COLO668 (cell line): ENCODE measurements at regions not wholly inside any gene's neighbourhood (a gene's known extent, or its start where the extent isn't known, plus 50 kb on each side); places are given as distances from the start of the nearest gene placed in this dataset.

Experiments
- DNase-seq: peaks from one replicate; lab custom pipeline; 2025; ENCODE audit not compliant: unreplicated experiment; lab: John Stamatoyannopoulos, UW

- no peak for DNase-seq
Measured at GRCh38 chr4:22984390-22984789, 291.7 kb downstream of the GBA3 start.

- no peak for DNase-seq
Measured at GRCh38 chr4:22978656-22979055, 285.9 kb downstream of the GBA3 start.

- no peak for DNase-seq
Measured at GRCh38 chr4:22970665-22971064, 277.9 kb downstream of the GBA3 start.

DNA sequence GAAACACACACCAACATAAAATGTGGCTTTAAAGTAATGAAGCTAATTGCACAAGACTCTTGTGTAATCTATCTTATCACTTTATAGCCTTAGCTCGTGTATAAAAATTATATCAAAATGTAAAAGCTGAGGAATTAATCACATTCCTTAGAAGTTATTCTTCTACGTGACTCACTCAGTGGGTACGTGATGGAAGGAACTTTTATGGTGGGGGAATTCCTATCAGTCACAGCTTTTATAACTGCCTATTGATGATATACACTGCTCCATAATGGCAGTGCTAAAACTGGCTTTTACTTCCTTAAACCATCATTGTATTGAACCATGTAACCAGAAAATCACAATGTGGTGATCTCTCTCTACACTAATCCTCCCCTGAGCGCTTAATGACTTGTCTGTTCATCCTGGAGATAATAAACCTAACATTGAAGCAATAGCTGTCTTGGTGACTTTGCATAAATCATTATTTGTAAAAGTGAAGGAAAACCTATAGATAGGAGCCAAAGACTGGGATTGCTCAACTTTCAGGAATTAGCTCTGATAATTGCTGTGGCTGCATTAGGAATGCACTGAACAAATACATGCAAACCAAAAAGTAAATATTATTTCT is 276.7 kb downstream of the GBA3 start:
- no peak for DNase-seq

DNA sequence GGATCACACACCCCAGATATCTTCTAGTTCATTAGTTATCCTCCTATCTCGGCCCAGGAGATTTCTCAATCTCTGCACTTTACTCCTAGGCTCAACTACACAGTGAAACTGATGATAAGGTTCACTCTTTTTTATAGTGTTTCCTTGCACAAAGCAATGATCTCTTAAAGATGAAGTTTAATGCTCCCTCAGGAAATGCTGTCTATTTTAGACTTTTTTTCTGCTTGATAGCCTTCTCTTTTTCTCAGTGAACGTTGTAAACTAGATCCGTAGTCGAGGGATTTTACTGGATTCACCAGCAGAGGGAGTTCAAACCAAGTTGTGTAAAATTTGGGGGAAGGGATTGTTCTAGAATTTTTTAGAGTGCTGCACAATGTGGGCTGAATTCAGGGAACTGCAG is 269.6 kb downstream of the GBA3 start:
- DNase-seq: no peak

DNA sequence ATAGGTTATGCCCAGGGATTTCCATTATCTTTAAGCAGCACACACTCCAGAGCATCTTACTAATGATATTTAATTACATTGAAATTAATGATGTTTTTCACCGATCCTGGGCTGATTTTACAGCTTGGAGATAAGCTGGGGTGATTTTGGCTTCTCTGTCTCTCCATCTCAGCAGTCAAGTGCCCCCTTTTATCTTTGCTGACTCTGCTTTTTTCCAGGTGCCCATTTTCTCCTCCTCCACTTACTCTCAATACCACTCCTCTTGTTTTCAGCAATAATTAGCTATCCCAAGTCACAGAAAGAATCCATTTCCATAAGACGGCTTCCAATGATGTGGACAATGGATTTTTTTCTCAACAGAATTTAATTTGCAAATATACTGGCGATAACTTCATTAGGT is 266.7 kb downstream of the GBA3 start:
- DNase-seq: no peak

DNA sequence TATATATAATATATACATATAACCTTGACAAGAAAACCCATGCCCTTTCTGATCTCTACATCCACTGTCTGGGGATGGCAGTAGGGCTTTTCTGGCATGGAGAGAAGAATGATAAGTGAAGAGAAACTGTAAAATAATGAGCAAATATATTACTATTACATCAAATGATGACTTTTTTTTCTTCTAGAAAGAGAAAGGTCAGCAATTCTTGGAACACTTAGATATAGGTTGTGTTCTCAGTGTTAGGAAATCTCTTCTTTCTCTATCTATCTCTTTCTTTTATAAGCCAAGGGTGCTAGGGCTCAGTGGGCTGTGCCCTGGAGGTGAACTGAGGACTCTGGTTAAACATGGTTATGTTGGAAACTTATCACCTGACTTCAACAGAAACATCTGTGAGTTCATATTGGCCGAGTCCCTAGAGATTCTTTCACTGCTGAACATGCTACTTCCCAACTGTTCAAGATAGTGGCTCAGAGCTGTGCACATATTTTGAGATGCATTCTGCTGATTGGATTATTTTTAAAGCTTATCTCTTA is 265.1 kb downstream of the GBA3 start:
- no peak for DNase-seq

- DNase-seq: no peak
Measured at GRCh38 chr4:22949161-22949855, 256.6 kb downstream of the GBA3 start.

- no peak for DNase-seq
Measured at GRCh38 chr4:22947851-22948250, 255.1 kb downstream of the GBA3 start.

GRCh38 chr4:22942920-22943559 is 250.3 kb downstream of the GBA3 start:
- DNase-seq: no peak

DNA sequence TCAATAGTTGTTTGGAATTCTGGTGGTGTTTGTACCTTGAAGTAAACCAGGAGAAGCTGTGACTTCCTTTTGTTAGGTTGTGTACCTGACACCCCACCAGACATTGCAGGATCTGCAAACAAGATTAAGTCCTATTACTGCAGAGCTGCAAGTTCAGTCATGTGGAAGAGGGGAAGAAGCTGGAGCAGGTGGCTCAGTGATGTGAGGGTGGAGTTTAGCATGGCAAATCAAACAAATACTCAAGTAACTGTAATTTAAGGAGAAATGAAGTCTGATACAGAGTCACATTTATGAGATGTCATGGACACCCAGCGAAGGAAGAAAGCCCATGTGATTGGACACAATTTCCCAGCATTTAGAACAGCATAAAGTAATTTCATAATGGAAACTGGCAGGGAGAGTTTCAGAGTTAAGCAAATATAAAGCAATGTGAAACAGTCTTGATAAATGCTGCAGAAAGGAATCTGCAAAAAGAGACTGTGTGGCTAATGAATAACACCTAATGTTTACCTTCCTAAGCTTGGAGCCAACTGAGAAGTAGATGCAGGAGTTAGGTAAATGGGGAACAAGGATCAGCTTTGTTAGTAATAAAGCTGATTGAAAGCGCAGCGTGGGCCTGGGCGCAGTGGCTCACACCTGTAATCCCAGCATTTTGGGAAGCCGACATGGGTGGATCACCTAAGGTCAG is 249.1 kb downstream of the GBA3 start:
- DNase-seq: no peak

DNA sequence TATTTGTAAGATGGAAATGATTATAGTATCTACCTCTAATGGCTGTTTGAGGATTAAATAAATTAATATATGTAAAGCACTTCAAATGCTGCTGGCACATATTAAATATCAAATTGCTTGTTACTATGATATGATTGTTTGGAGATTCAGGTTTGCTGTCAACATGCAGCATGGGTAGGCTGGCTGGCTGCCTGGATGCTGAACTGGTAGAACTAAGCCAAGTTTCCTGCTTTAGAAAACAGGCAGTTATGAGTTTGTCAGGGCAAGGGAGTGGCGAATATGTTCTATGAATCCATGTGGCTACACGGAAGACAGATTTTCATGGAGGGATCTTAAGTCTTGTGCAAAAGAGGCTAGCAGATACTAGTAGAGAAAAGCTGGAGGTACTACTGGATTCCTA is 239.6 kb downstream of the GBA3 start:
- DNase-seq: no peak

DNA sequence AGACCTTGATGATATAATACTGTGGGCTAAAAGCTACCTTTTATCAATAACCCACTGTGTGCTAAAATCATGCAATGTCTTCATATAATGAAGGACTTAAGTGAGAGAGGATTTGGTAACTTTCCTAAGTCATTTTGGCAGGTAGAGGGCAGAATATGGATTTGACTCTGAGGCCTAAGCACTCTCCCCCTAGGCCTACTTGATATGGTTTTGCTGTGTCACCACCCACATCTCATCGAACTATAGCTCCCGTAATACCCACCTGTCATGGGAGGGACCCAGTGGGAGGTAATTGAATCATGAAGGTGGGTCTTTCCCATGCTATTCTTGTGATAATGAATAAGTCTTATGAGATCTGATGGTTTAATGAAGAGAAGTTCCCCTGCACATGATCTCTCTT is 229.7 kb downstream of the GBA3 start:
- no peak for DNase-seq

DNA sequence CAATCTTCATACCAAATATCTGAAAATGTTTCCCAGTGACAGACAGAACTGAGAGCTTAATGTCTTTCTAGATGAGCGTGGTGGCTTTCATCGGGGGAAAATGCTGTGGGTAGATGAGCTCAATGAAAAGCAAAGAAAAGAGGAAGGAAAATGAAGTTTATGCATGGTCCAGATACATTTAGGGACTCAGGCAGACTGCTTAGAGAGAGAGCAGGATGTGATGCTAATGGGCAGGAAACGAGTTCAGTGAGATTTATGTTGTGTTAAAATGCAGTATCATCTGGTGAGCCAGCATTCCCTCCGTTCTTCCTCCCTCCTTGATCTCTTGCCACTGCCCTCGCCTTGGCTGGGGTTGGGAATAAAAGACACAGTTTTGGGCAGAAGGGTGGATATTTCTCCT is 229.2 kb downstream of the GBA3 start:
- DNase-seq: no peak

- DNase-seq: no peak
Measured at GRCh38 chr4:22911285-22911684, 218.5 kb downstream of the GBA3 start.

DNA sequence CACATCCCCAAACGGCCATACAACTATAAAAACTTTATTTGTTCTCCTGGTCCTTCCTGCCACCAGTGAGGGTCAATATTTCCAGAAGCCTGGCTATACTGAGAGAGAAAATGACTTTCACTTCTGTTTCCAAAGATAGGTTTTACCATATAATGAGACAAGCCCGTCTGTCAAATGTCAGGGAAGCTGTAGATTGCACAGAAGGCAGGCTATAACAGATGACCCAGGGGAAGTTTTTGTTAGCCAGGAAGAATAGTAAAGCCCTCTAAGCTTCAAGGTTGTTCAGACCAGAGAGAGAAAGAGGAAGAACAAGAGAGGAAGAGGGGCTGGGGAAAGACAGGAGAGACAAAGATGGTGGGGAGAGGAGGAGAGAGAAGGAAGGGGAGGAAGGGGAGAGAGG is 217.5 kb downstream of the GBA3 start:
- DNase-seq: no peak

DNA sequence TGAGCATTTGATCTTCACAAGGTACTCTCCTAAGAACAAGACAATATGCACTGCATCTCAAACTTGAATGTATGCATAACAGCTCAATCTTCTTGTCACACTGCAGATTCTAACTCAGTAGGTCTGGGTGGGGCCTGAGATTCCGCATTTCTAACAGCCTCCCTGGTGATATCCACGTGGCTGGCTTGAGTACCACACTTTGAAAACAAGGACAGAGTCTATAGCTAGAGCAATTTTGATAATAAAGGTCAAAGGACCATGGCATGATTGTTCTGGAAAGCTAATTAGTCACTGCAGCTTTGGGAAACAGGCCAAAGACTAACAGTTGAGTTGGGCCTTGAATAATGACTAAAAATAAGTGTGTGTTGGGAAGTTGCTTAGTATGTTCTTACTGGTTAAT is 213.3 kb downstream of the GBA3 start:
- DNase-seq: no peak

- no peak for DNase-seq
Measured at GRCh38 chr4:22903913-22904312, 211.2 kb downstream of the GBA3 start.

DNA sequence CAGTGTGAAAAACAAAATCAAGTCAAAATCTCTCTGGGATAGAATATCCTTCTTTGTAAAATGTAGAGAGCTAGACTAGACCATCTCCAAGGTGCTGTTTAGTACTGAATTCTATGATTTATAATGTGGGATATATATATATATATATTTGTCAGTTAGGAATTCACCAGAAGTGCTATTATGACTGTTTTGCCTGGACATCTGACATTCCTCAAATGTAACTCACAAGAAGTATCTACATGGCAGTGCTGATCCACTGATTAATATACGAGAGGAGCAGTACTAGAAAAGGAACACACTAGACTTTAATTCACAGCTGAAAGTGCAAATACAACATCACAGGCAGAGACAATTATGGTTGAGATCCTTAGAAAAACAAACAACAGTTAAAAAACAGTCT is 208.9 kb downstream of the GBA3 start:
- DNase-seq: no peak

GRCh38 chr4:22900876-22901275 is 208.1 kb downstream of the GBA3 start:
- DNase-seq: no peak

DNA sequence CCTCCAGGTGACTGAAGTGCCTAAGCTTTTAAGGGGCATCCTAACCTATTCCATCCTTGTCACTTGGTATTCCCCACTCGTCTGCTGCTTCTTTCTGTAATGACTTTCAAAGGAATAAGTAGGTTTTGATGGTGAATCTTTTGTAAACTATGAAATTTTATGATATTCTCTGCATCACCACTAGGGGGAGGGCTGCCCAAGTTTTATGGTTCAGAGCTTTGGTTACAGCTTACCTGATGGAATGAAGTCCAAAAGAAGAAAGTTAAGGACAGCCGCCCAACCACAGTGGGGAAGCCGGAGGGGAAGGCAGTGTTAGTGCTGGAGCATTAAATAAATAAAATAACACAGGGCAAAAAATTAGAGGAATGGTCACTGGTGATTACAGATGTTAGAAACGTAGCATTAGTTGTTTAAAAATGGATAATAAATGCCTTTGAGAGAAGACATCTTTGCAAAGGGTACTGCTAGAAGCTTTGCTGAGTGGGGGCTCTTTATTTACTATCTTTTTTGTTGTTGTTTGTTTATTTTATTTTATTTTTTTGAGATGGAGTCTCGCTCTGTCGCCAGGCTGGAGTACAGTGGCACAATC is 204.9 kb downstream of the GBA3 start:
- DNase-seq: no peak
